ENCODE measurements at regions not wholly inside any gene's neighbourhood (a gene's known extent, or its start where the extent isn't known, plus 50 kb on each side); places are given as distances from the start of the nearest gene placed in this dataset.

DNA sequence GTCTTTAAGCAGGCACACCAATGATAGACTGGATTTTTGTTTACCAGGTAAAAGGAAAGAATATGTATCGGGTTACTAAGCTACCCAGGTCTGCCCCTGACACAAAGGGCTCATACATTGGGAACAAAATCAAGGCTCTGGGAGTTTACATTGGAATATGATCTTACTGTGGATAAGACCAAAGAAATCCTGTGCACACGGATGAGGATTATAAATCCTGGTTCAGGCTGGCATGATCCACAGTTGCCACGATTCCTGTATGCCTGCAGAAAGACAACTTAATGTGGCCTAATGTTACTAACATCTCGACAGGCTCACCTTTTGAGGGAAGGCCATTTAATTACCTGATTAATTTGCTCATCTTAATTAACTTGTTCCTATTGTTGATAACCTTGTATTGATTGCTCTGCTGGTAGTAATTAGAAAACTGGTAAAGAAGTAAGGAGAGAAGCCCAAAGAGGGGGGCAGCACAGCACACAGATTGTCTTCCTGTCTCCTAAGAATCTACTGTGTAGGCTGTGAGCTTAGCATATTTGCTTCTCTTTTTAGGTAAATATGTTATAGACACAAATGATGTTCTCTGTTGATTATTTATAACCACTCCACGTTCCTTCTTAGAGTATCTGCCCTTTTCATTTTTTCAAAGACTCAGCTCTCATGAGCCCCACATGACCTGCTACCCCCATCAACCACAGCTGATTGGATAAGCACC is 51.0 kb upstream of the TOX3 start:
- TF ChIP-seq, protein P1, sequence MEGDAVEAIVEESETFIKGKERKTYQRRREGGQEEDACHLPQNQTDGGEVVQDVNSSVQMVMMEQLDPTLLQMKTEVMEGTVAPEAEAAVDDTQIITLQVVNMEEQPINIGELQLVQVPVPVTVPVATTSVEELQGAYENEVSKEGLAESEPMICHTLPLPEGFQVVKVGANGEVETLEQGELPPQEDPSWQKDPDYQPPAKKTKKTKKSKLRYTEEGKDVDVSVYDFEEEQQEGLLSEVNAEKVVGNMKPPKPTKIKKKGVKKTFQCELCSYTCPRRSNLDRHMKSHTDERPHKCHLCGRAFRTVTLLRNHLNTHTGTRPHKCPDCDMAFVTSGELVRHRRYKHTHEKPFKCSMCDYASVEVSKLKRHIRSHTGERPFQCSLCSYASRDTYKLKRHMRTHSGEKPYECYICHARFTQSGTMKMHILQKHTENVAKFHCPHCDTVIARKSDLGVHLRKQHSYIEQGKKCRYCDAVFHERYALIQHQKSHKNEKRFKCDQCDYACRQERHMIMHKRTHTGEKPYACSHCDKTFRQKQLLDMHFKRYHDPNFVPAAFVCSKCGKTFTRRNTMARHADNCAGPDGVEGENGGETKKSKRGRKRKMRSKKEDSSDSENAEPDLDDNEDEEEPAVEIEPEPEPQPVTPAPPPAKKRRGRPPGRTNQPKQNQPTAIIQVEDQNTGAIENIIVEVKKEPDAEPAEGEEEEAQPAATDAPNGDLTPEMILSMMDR (IDR thresholded peaks at IDR 0.05): no peak
- TF ChIP-seq SP1 (CRISPR knock-in tag; conservative IDR thresholded peaks at IDR 0.05): no peak
- TF ChIP-seq, protein P2, sequence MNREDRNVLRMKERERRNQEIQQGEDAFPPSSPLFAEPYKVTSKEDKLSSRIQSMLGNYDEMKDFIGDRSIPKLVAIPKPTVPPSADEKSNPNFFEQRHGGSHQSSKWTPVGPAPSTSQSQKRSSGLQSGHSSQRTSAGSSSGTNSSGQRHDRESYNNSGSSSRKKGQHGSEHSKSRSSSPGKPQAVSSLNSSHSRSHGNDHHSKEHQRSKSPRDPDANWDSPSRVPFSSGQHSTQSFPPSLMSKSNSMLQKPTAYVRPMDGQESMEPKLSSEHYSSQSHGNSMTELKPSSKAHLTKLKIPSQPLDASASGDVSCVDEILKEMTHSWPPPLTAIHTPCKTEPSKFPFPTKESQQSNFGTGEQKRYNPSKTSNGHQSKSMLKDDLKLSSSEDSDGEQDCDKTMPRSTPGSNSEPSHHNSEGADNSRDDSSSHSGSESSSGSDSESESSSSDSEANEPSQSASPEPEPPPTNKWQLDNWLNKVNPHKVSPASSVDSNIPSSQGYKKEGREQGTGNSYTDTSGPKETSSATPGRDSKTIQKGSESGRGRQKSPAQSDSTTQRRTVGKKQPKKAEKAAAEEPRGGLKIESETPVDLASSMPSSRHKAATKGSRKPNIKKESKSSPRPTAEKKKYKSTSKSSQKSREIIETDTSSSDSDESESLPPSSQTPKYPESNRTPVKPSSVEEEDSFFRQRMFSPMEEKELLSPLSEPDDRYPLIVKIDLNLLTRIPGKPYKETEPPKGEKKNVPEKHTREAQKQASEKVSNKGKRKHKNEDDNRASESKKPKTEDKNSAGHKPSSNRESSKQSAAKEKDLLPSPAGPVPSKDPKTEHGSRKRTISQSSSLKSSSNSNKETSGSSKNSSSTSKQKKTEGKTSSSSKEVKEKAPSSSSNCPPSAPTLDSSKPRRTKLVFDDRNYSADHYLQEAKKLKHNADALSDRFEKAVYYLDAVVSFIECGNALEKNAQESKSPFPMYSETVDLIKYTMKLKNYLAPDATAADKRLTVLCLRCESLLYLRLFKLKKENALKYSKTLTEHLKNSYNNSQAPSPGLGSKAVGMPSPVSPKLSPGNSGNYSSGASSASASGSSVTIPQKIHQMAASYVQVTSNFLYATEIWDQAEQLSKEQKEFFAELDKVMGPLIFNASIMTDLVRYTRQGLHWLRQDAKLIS (CRISPR knock-in tag; IDR thresholded peaks at IDR 0.05; ENCODE audit: borderline replicate concordance): no peak
- TF ChIP-seq, protein P3, sequence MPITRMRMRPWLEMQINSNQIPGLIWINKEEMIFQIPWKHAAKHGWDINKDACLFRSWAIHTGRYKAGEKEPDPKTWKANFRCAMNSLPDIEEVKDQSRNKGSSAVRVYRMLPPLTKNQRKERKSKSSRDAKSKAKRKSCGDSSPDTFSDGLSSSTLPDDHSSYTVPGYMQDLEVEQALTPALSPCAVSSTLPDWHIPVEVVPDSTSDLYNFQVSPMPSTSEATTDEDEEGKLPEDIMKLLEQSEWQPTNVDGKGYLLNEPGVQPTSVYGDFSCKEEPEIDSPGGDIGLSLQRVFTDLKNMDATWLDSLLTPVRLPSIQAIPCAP (CRISPR knock-in tag; IDR thresholded peaks at IDR 0.05): no peak
- TF ChIP-seq TCF7 (CRISPR knock-in tag; IDR thresholded peaks at IDR 0.05; ENCODE audit: low read depth): no peak
- TF ChIP-seq RELA (CRISPR knock-in tag; IDR thresholded peaks at IDR 0.05; ENCODE audit: borderline replicate concordance): no peak
- no peak for TF ChIP-seq CREM (CRISPR knock-in tag; IDR thresholded peaks at IDR 0.05)

Measured in WTC11 (cell line).